22Rv1 (cell line): ENCODE measurements at regions not wholly inside any gene's neighbourhood (a gene's known extent, or its start where the extent isn't known, plus 50 kb on each side); places are given as distances from the start of the nearest gene placed in this dataset.

ENCODE experiments used
- ZFX ChIP-seq: fragments of 450-650 bp; IDR thresholded peaks from 2 replicates; pipeline ENCODE4 v1.6.1; 2017; ENCODE audit warnings: antibody characterized with exemption, borderline replicate concordance
- TF ChIP-seq, protein P1 (sequence below): fragments of 450-650 bp; IDR thresholded peaks from 2 replicates; pipeline ENCODE4 v1.5.1; 2017; ENCODE audit warnings: mild to moderate bottlenecking

DNA sequence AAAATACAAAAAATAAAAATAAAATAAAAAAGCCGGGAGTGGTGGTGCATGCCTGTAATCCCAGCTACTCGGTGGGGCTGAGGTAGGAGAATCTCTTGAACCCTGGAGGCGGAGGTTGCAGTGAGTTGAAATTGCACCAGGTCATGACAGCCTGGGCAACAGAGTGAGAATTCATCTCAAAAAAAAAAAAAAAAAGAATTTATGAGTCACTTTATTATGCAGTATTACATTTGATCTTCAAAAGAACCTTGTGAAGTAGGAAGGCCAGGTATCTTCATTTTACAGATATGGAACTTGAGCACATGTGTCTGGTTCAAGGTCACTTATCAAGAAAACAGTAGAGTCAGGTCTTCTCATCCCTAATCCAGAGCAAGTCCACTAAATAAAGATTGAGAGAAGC, 459.4 kb upstream of the HNRNPA3 start:
- TF ChIP-seq, protein P1, sequence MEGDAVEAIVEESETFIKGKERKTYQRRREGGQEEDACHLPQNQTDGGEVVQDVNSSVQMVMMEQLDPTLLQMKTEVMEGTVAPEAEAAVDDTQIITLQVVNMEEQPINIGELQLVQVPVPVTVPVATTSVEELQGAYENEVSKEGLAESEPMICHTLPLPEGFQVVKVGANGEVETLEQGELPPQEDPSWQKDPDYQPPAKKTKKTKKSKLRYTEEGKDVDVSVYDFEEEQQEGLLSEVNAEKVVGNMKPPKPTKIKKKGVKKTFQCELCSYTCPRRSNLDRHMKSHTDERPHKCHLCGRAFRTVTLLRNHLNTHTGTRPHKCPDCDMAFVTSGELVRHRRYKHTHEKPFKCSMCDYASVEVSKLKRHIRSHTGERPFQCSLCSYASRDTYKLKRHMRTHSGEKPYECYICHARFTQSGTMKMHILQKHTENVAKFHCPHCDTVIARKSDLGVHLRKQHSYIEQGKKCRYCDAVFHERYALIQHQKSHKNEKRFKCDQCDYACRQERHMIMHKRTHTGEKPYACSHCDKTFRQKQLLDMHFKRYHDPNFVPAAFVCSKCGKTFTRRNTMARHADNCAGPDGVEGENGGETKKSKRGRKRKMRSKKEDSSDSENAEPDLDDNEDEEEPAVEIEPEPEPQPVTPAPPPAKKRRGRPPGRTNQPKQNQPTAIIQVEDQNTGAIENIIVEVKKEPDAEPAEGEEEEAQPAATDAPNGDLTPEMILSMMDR: no peak
- no peak for TF ChIP-seq ZFX
